Lower lobe of right lung (tissue), 2 donors: ENCODE measurements at regions not wholly inside any gene's neighbourhood (a gene's known extent, or its start where the extent isn't known, plus 50 kb on each side); places are given as distances from the start of the nearest gene placed in this dataset.

ENCODE experiments used
- ATAC-seq, 2 donors: fragments of 200-7000 bp; cut with Tn5 transposase; one replicate each; pipeline ENCODE4 v1.9.1; 2020 to 2022; ENCODE audit warnings: mild to moderate bottlenecking in 2 of 2, moderate library complexity in 2 of 2
- DNase-seq: peaks from one replicate; pipeline ENCODE4 v3.0.0-alpha.2; 2020
- H3K27ac ChIP-seq: fragments of 200-600 bp; one replicate; pipeline ENCODE4 v1.8.0; 2022
- H3K27me3 ChIP-seq: fragments of 200-600 bp; one replicate; pipeline ENCODE4 v1.8.0; 2022; ENCODE audit warnings: low read depth
- H3K36me3 ChIP-seq: fragments of 200-600 bp; one replicate; pipeline ENCODE4 v1.8.0; 2022; ENCODE audit warnings: mild to moderate bottlenecking
- H3K4me1 ChIP-seq: fragments of 200-600 bp; one replicate; pipeline ENCODE4 v1.8.0; 2022
- H3K4me3 ChIP-seq: fragments of 200-600 bp; one replicate; pipeline ENCODE4 v1.8.0; 2022; ENCODE audit warnings: mild to moderate bottlenecking
- H3K9me3 ChIP-seq: fragments of 200-600 bp; one replicate; pipeline ENCODE4 v1.8.0; 2022
- CTCF ChIP-seq: fragments of 200-600 bp; IDR thresholded peaks from one replicate; pipeline ENCODE4 v1.8.0; 2022; ENCODE audit warnings: antibody characterized with exemption, mild to moderate bottlenecking
- intact Hi-C: fragments of 100-400 bp; cut with DNase I; formaldehyde crosslinking; loops from one replicate; pipeline ENCODE4 v1.11.0; 2022
- donor health status: DM: no; HTN: yes; CAD: no; lungs with severe emphysema.

- no peaks in the 10 kb centered on the region for H3K9me3 ChIP-seq
- no peaks in the 10 kb centered on the region for H3K4me1 ChIP-seq
- no peaks in the 10 kb centered on the region for H3K27me3 ChIP-seq
- no peak overlapping the region for H3K27ac ChIP-seq
- no peaks in the 10 kb centered on the region for H3K36me3 ChIP-seq
- H3K4me3 ChIP-seq, result no peak overlapping the region
- intact Hi-C loops, result no loop called here
- DNase-seq, result no peak
- ATAC-seq, result no peak
- no peak for TF ChIP-seq CTCF
These were observed 161.3 kb upstream of the RFX3 start for GRCh38 chr9:3687145-3687544.

DNA sequence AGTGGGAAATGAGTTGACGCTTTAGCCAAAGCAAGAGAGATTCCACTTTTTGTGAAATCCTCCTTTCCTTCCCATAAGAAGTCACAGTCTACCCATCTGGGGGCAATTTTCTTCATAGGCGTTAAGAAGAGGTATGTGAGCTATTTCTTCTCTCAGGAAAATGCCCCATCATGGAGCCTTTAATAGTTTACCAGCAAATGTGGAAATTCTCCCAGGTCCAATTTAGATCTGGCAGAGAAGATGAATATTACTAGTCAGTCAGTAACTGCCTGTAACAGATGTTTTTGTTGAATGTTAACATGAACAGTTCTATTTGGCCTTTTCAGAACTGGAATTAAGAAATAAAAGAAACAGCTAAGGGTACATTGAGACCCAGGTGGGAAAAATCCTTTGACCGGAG, 156.4 kb upstream of the RFX3 start:
- ATAC-seq (no peak), DNase-seq (no peak)

DNA sequence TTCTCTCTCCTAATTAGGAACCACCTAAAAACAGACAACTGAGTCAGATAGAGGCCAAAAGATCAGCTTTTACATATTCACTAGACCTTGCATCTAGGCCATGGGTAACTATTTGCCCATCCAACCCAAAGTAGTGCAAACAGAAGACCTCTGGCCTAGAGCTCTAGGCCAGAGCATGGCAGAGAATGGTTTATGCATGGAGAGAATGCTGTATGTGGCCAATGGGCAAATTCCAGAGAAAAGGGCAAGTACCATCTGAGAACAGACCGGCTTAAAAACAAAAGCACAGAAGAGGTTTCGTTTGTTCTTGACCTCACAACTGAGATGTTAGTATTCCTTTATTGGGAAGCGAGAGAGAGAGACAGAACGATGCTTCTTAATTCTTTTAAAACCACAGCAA, 151.7 kb upstream of the RFX3 start:
- Histone ChIP-seq H3K4me3 (no peak overlapping the region), H3K27ac (no peak overlapping the region), H3K36me3 (no peaks in the 10 kb centered on the region), H3K4me1 (no peaks in the 10 kb centered on the region), H3K27me3 (no peaks in the 10 kb centered on the region), H3K9me3 (no peaks in the 10 kb centered on the region)
- TF ChIP-seq CTCF, result no peak
- no peak for DNase-seq
- ATAC-seq, result no peak
- intact Hi-C loops, result no loop called here

More for the DNA sequence above, 156.4 kb upstream of the RFX3 start:
- no peak overlapping the region for H3K4me3 ChIP-seq
- intact Hi-C loops, result no loop called here
- no peak overlapping the region for H3K27ac ChIP-seq
- H3K27me3 ChIP-seq, result no peaks in the 10 kb centered on the region
- no peaks in the 10 kb centered on the region for H3K36me3 ChIP-seq
- no peak for TF ChIP-seq CTCF
- no peaks in the 10 kb centered on the region for H3K4me1 ChIP-seq
- H3K9me3 ChIP-seq, result no peaks in the 10 kb centered on the region

DNA sequence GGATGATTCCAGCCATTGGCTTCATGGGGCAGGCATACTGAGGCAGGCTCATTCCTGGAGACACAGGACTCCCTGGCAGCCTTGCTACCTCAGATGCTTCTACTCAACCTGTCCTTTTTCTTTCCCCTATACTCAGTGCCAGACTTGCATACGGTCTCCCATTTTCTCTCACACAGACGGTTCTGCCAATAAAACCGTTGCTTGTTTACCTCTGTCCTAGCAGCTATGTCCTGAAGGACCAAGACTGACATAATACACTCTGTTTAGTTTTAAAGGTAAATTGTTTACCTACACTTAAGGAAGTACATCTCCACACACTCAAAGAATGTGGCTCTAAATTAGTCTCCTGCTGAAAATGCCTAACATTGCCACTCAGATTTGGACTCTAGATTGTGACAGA, 151.0 kb upstream of the RFX3 start:
- Histone ChIP-seq H3K27me3 (no peaks in the 10 kb centered on the region), H3K27ac (no peak overlapping the region), H3K4me1 (no peaks in the 10 kb centered on the region), H3K9me3 (no peaks in the 10 kb centered on the region), H3K36me3 (no peaks in the 10 kb centered on the region), H3K4me3 (no peak overlapping the region)
- TF ChIP-seq CTCF, result no peak
- intact Hi-C loops, result no loop called here
- ATAC-seq (peak in 1 of 2 donors; percentile 37), DNase-seq (no peak)

- DNase-seq (no peak), ATAC-seq (peak in 1 of 2 donors; percentile 18)
- Histone ChIP-seq H3K4me1 (no peaks in the 10 kb centered on the region), H3K4me3 (no peak overlapping the region), H3K27me3 (no peaks in the 10 kb centered on the region), H3K9me3 (no peaks in the 10 kb centered on the region), H3K36me3 (no peaks in the 10 kb centered on the region), H3K27ac (no peak overlapping the region)
- intact Hi-C loops, result no loop called here
- no peak for TF ChIP-seq CTCF
These were observed 150.1 kb upstream of the RFX3 start for GRCh38 chr9:3675946-3676345.

GRCh38 chr9:3674561-3674960, 148.8 kb upstream of the RFX3 start:
- intact Hi-C loops, result no loop called here
- ATAC-seq, result no peak
- TF ChIP-seq CTCF, result no peak
- H3K36me3 ChIP-seq, result no peaks in the 10 kb centered on the region
- H3K27ac ChIP-seq, result no peak overlapping the region
- no peaks in the 10 kb centered on the region for H3K9me3 ChIP-seq
- no peak for DNase-seq
- H3K4me1 ChIP-seq, result no peaks in the 10 kb centered on the region
- H3K27me3 ChIP-seq, result no peaks in the 10 kb centered on the region
- H3K4me3 ChIP-seq, result no peak overlapping the region
